DMS53 treated with DMSO at 0.1 percent for 48 hours (cell line): ENCODE measurements at regions not wholly inside any gene's neighbourhood (a gene's known extent, or its start where the extent isn't known, plus 50 kb on each side); places are given as distances from the start of the nearest gene placed in this dataset.

Experiments used
- DNase-seq: peaks from one replicate; lab custom pipeline; 2025; ENCODE audit not compliant: unreplicated experiment; lab: John Stamatoyannopoulos, UW

DNA sequence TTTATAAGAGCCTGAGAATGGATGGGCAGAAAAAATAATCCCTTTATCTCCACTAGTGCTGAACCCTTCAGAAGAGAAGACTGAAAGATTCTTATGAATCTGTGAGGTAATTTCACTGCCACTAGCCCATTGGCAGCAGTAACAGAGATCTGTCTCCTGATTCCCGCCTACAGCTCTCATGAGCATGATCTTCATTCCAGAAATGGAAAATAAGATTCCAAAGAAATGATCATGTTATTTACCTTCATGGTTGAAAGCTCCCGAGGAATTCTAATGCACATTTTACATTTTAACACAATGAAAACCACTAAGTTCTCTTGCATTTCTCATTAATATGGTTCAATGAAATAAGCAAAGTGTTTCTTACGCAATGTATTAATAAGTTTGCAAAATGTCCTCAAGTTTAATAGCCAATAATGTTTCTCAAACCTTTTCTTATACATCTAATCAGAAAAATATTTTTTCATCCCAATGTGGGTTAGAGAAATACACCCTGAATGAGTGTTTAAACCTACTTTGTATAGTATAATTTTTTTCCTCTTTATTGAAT, 905.6 kb downstream of the TMEM182 start:
- DNase-seq = no peak

DNA sequence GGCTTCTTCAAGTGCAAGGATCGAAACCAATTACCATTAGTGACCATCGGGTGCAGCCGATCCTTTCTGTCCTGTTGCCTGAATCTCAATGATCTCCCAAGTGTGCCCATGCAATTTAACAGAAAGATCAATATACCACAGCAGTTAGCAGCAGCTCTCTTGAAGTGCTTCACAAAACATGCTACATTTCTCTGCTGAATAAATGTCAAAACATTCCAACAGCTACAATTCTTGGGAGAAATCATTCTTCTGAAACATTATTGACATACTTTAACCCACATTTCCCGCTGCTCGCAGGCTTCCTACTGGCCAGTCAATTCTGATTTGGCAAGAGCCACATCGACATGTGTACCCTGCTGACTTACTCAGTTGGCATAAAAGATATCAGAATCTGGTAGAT, 907.7 kb downstream of the TMEM182 start:
- no peak for DNase-seq
